ENCODE measurements at regions not wholly inside any gene's neighbourhood (a gene's known extent, or its start where the extent isn't known, plus 50 kb on each side); places are given as distances from the start of the nearest gene placed in this dataset.

- H4K20me1 ChIP-seq (ENCODE audit: insufficient read depth, low read length) = no peaks in the 10 kb centered on the region
- H3K9ac ChIP-seq (ENCODE audit: low read length) = no peak overlapping the region
- H3K27ac ChIP-seq (ENCODE audit: low read length) = no peak overlapping the region
- no peak overlapping the region for H3K4me3 ChIP-seq (ENCODE audit: low read length)
- no peaks in the 10 kb centered on the region for H3K36me3 ChIP-seq (replicated peaks; ENCODE audit: low read depth, low read length)
- TF ChIP-seq CTCF (IDR thresholded peaks at IDR 0.05; ENCODE audit: low read depth, low read length) (no peak), EZH2phosphoT487 (IDR thresholded peaks at IDR 0.05; ENCODE audit: low read depth) (no peak)
- H3K27me3 ChIP-seq (ENCODE audit: low read depth, low read length) = no peaks in the 10 kb centered on the region
- no peaks in the 10 kb centered on the region for H3K9me3 ChIP-seq (ENCODE audit: insufficient read depth, low read length)
- no peak overlapping the region for H2AFZ ChIP-seq (ENCODE audit: low read depth, low read length)
- H3K4me1 ChIP-seq (ENCODE audit: low read length) = no peaks in the 10 kb centered on the region
- no peak overlapping the region for H3K4me2 ChIP-seq (ENCODE audit: low read length)
- H3K79me2 ChIP-seq (ENCODE audit: low read length) = no peaks in the 10 kb centered on the region
These were observed 243.9 kb downstream of the IRX2 start for GRCh38 chr5:2507611-2508010.

- Histone ChIP-seq H3K4me3 (ENCODE audit: low read length) (no peak overlapping the region), H3K9ac (ENCODE audit: low read length) (no peak overlapping the region), H3K4me1 (ENCODE audit: low read length) (no peaks in the 10 kb centered on the region), H3K9me3 (ENCODE audit: insufficient read depth, low read length) (no peaks in the 10 kb centered on the region), H3K36me3 (replicated peaks; ENCODE audit: low read depth, low read length) (no peaks in the 10 kb centered on the region), H3K4me2 (ENCODE audit: low read length) (no peak overlapping the region), H3K79me2 (ENCODE audit: low read length) (no peaks in the 10 kb centered on the region), H2AFZ (ENCODE audit: low read depth, low read length) (no peak overlapping the region), H4K20me1 (ENCODE audit: insufficient read depth, low read length) (no peaks in the 10 kb centered on the region), H3K27me3 (ENCODE audit: low read depth, low read length) (no peaks in the 10 kb centered on the region), H3K27ac (ENCODE audit: low read length) (no peak overlapping the region)
- TF ChIP-seq CTCF (IDR thresholded peaks at IDR 0.05; ENCODE audit: low read depth, low read length) = no peak
- no peak for TF ChIP-seq EZH2phosphoT487 (IDR thresholded peaks at IDR 0.05; ENCODE audit: low read depth)
These were observed 244.9 kb downstream of the IRX2 start for GRCh38 chr5:2506603-2507002.

GRCh38 chr5:2505217-2505616, 246.3 kb downstream of the IRX2 start:
- H3K4me2 ChIP-seq (ENCODE audit: low read length) = no peak overlapping the region
- no peak overlapping the region for H3K9ac ChIP-seq (ENCODE audit: low read length)
- H2AFZ ChIP-seq (ENCODE audit: low read depth, low read length) = no peak overlapping the region
- no peaks in the 10 kb centered on the region for H3K9me3 ChIP-seq (ENCODE audit: insufficient read depth, low read length)
- no peaks in the 10 kb centered on the region for H3K79me2 ChIP-seq (ENCODE audit: low read length)
- no peaks in the 10 kb centered on the region for H4K20me1 ChIP-seq (ENCODE audit: insufficient read depth, low read length)
- no peaks in the 10 kb centered on the region for H3K4me1 ChIP-seq (ENCODE audit: low read length)
- H3K4me3 ChIP-seq (ENCODE audit: low read length) = no peak overlapping the region
- H3K27ac ChIP-seq (ENCODE audit: low read length) = no peak overlapping the region
- TF ChIP-seq CTCF (IDR thresholded peaks at IDR 0.05; ENCODE audit: low read depth, low read length) = no peak
- no peak for TF ChIP-seq EZH2phosphoT487 (IDR thresholded peaks at IDR 0.05; ENCODE audit: low read depth)
- H3K36me3 ChIP-seq (replicated peaks; ENCODE audit: low read depth, low read length) = no peaks in the 10 kb centered on the region
- H3K27me3 ChIP-seq (ENCODE audit: low read depth, low read length) = no peaks in the 10 kb centered on the region

- Histone ChIP-seq H3K4me3 (ENCODE audit: low read length) (no peak overlapping the region), H3K27ac (ENCODE audit: low read length) (no peak overlapping the region), H3K9me3 (ENCODE audit: insufficient read depth, low read length) (no peaks in the 10 kb centered on the region), H3K9ac (ENCODE audit: low read length) (no peak overlapping the region), H3K4me2 (ENCODE audit: low read length) (no peak overlapping the region), H3K79me2 (ENCODE audit: low read length) (no peaks in the 10 kb centered on the region), H2AFZ (ENCODE audit: low read depth, low read length) (no peak overlapping the region), H3K36me3 (replicated peaks; ENCODE audit: low read depth, low read length) (no peaks in the 10 kb centered on the region), H4K20me1 (ENCODE audit: insufficient read depth, low read length) (no peaks in the 10 kb centered on the region), H3K27me3 (ENCODE audit: low read depth, low read length) (no peaks in the 10 kb centered on the region), H3K4me1 (ENCODE audit: low read length) (no peaks in the 10 kb centered on the region)
- no peak for TF ChIP-seq EZH2phosphoT487 (IDR thresholded peaks at IDR 0.05; ENCODE audit: low read depth)
- TF ChIP-seq CTCF (IDR thresholded peaks at IDR 0.05; ENCODE audit: low read depth, low read length) = no peak
These were observed 248.4 kb downstream of the IRX2 start for GRCh38 chr5:2502970-2503594.

All from OCI-LY3 (cell line).